PC-9 (cell line): ENCODE measurements at regions not wholly inside any gene's neighbourhood (a gene's known extent, or its start where the extent isn't known, plus 50 kb on each side); places are given as distances from the start of the nearest gene placed in this dataset.

Experiments
- EZH2 ChIP-seq: fragments of 200-600 bp; sonication (generic); IDR thresholded peaks from 2 replicates; pipeline ENCODE4 v1.8.0; 2017; ENCODE audit warnings: antibody characterized with exemption, low read depth
- TF ChIP-seq, protein P1 (sequence below): fragments of 200-600 bp; sonication (generic); conservative IDR thresholded peaks from 2 replicates; pipeline ENCODE4 v1.6.1; 2017; ENCODE audit warnings: mixed run types, antibody characterized with exemption, mild to moderate bottlenecking, moderate library complexity

DNA sequence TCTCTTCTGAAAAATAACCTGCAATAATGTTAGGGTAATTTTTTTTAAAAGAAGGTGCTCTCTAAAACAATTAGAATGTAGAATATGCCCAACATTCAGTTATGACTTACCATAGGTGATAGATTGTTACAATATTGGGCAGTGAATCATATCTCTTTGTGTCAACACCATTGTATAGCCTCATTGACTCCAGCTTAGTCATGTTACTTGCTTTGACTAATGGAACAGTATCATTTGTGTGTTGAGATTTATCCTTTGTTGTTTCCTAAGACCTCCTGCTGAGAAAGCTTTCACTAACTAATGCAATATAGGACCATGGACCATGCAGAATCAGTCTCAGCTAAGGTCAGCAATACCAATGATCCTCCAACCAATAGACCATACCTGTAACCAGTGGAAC, 1106.4 kb downstream of the SI start:
- TF ChIP-seq, protein P1, sequence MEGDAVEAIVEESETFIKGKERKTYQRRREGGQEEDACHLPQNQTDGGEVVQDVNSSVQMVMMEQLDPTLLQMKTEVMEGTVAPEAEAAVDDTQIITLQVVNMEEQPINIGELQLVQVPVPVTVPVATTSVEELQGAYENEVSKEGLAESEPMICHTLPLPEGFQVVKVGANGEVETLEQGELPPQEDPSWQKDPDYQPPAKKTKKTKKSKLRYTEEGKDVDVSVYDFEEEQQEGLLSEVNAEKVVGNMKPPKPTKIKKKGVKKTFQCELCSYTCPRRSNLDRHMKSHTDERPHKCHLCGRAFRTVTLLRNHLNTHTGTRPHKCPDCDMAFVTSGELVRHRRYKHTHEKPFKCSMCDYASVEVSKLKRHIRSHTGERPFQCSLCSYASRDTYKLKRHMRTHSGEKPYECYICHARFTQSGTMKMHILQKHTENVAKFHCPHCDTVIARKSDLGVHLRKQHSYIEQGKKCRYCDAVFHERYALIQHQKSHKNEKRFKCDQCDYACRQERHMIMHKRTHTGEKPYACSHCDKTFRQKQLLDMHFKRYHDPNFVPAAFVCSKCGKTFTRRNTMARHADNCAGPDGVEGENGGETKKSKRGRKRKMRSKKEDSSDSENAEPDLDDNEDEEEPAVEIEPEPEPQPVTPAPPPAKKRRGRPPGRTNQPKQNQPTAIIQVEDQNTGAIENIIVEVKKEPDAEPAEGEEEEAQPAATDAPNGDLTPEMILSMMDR, result no peak
- TF ChIP-seq EZH2, result no peak
